ENCODE measurements at regions not wholly inside any gene's neighbourhood (a gene's known extent, or its start where the extent isn't known, plus 50 kb on each side); places are given as distances from the start of the nearest gene placed in this dataset.

GRCh38 chr17:73750975-73751374 lies 106.7 kb upstream of the SDK2 start:
- no peak overlapping the region for H3K4me3 ChIP-seq
- TF ChIP-seq POLR2A (IDR thresholded peaks at IDR 0.05): no peak
- TF ChIP-seq CTCF (IDR thresholded peaks at IDR 0.05): no peak
- WGBS (ENCODE audit: insufficient coverage, low coverage, low lambda C conversion rate, missing lambda C conversion rate): 62% methylated on average over 6 of the region's 7 CpGs

GRCh38 chr17:73753751-73754496 lies 109.7 kb upstream of the SDK2 start:
- Histone ChIP-seq H3K27me3 (no peaks in the 10 kb centered on the region), H3K4me1 (peaks cover 0 to 9% (median 0%) of the 10 kb centered on the region in 4 donors), H3K36me3 (no peaks in the 10 kb centered on the region), H3K4me3 (no peak overlapping the region), H3K9me3 (no peaks in the 10 kb centered on the region), H3K27ac (no peak overlapping the region)
- no peak for TF ChIP-seq CTCF (IDR thresholded peaks at IDR 0.05)
- TF ChIP-seq POLR2A (IDR thresholded peaks at IDR 0.05): no peak
- ATAC-seq (no peak), DNase-seq (no peak)
- WGBS (ENCODE audit: insufficient coverage, low coverage, low lambda C conversion rate, missing lambda C conversion rate): 77% methylated on average over 7 of the region's 14 CpGs
- intact Hi-C loops (cut with DNase I): no loop called here

More at GRCh38 chr17:73750975-73751374, 106.7 kb upstream of the SDK2 start:
- Histone ChIP-seq H3K9me3 (no peaks in the 10 kb centered on the region), H3K27ac (no peak overlapping the region), H3K36me3 (no peaks in the 10 kb centered on the region), H3K27me3 (no peaks in the 10 kb centered on the region), H3K4me1 (peaks cover 0 to 13% (median 0%) of the 10 kb centered on the region in 4 donors)
- ATAC-seq (peak; percentile 66 to 94 (median 84)), DNase-seq (peak; percentile 51 to 89 (median 83))
- intact Hi-C loops (cut with DNase I): no loop called here

GRCh38 chr17:73754886-73755400 lies 110.7 kb upstream of the SDK2 start:
- H3K4me1 ChIP-seq: peaks cover 0 to 9% (median 0%) of the 10 kb centered on the region in 4 donors
- no peak for TF ChIP-seq CTCF (IDR thresholded peaks at IDR 0.05)
- no peak for TF ChIP-seq POLR2A (IDR thresholded peaks at IDR 0.05)
- H3K4me3 ChIP-seq: no peak overlapping the region
- no peaks in the 10 kb centered on the region for H3K36me3 ChIP-seq
- intact Hi-C loops (cut with DNase I): no loop called here
- 96% methylated on average over 7 of the region's 15 CpGs for WGBS (ENCODE audit: insufficient coverage, low coverage, low lambda C conversion rate, missing lambda C conversion rate)
- DNase-seq (no peak), ATAC-seq (no peak)
- no peak overlapping the region for H3K27ac ChIP-seq
- no peaks in the 10 kb centered on the region for H3K9me3 ChIP-seq
- H3K27me3 ChIP-seq: no peaks in the 10 kb centered on the region

- DNase-seq: no peak
Observed at GRCh38 chr17:73757420-73757819, 113.2 kb upstream of the SDK2 start.

More at GRCh38 chr17:73757420-73757819, 113.2 kb upstream of the SDK2 start:
- no peaks in the 10 kb centered on the region for H3K9me3 ChIP-seq
- intact Hi-C loops (cut with DNase I): no loop called here
- TF ChIP-seq CTCF (IDR thresholded peaks at IDR 0.05) (no peak), POLR2A (IDR thresholded peaks at IDR 0.05) (no peak)
- H3K4me3 ChIP-seq: no peak overlapping the region
- no peaks in the 10 kb centered on the region for H3K4me1 ChIP-seq
- no peak for ATAC-seq
- H3K27me3 ChIP-seq: no peaks in the 10 kb centered on the region
- no peaks in the 10 kb centered on the region for H3K36me3 ChIP-seq
- WGBS (ENCODE audit: insufficient coverage, low coverage, low lambda C conversion rate, missing lambda C conversion rate): 68% methylated on average over 7 of the region's 12 CpGs
- no peak overlapping the region for H3K27ac ChIP-seq

All from right lobe of liver (tissue), 6 donors.